ENCODE measurements at regions not wholly inside any gene's neighbourhood (a gene's known extent, or its start where the extent isn't known, plus 50 kb on each side); places are given as distances from the start of the nearest gene placed in this dataset.

DNA sequence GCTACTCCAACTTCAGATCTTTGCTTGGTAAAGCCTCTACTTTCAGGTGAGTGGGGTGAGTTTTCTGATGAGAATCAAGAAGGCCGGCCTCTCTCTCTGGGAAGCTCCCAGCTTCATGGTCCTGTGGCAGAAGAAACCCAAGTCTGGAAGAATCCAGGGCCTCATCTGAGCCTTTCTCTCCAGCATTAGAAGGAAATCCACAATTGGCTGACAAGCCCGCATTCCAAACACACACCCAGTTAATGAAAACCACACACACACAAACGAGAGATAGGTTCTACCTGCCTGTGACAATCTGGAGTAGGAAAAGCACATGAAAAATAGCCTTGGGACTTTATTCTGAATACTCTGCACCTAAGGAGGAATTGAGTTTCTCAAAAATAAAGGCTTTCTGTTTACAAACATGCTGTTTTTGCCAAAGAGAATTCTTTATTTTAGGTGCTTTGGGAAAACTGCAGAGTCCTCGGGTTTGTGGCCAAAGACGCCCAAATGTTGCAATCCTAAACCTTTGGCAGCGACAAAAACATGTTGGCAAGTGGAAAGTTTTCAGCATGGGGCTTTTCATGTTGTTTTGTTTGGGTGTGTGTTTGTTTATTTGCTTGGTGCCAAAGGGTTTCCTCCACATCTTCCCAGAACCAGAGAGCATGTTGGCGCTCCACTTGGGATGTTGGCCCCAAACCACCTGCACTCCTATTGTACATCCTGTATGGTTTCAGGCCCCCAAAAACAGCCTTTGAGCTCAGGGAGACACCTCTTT, 216.2 kb downstream of the SETD4 start:
- H3K27ac ChIP-seq: no peak overlapping the region
- TF ChIP-seq, protein P1, sequence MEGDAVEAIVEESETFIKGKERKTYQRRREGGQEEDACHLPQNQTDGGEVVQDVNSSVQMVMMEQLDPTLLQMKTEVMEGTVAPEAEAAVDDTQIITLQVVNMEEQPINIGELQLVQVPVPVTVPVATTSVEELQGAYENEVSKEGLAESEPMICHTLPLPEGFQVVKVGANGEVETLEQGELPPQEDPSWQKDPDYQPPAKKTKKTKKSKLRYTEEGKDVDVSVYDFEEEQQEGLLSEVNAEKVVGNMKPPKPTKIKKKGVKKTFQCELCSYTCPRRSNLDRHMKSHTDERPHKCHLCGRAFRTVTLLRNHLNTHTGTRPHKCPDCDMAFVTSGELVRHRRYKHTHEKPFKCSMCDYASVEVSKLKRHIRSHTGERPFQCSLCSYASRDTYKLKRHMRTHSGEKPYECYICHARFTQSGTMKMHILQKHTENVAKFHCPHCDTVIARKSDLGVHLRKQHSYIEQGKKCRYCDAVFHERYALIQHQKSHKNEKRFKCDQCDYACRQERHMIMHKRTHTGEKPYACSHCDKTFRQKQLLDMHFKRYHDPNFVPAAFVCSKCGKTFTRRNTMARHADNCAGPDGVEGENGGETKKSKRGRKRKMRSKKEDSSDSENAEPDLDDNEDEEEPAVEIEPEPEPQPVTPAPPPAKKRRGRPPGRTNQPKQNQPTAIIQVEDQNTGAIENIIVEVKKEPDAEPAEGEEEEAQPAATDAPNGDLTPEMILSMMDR (IDR thresholded peaks at IDR 0.05): no peak
- ATAC-seq (no peak), DNase-seq (no peak)
- no peaks in the 10 kb centered on the region for H3K36me3 ChIP-seq
- H3K27me3 ChIP-seq: no peaks in the 10 kb centered on the region
- intact Hi-C loops (cut with DNase I): no loop called here
- H3K9me3 ChIP-seq: no peaks in the 10 kb centered on the region
- H3K4me3 ChIP-seq: no peak overlapping the region
- H3K4me1 ChIP-seq: no peaks in the 10 kb centered on the region

DNA sequence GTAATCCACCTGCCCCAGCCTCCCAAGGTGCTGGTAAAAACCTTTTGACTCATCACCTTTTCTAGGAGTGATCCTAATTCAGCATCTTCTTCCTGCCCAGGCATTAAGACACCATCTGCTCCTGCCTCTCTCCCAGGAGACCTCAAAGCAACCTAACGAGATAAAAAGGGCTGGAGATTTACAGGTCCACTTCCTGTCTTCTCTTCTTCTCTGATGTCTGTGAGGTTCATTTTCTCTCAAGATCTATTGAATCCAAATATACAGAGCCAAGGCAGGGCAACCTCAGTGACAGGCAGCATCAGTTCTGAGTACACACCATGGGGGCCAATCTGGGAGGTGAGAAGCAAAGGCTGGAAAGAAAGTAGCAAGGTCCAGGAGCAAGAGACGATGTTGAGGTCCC, 219.4 kb downstream of the SETD4 start:
- no peak for DNase-seq
- Histone ChIP-seq H3K4me3 (no peak overlapping the region), H3K9me3 (no peaks in the 10 kb centered on the region), H3K36me3 (no peaks in the 10 kb centered on the region), H3K27me3 (no peaks in the 10 kb centered on the region), H3K4me1 (no peaks in the 10 kb centered on the region), H3K27ac (no peak overlapping the region)
- TF ChIP-seq, protein P1 (IDR thresholded peaks at IDR 0.05): no peak
- ATAC-seq: no peak
- intact Hi-C loops (cut with DNase I): no loop called here

GRCh38 chr21:35840197-35840799, 220.0 kb downstream of the SETD4 start:
- DNase-seq (no peak), ATAC-seq (peak; percentile 80)
- Histone ChIP-seq H3K27ac (no peak overlapping the region), H3K4me1 (no peaks in the 10 kb centered on the region), H3K4me3 (no peak overlapping the region), H3K9me3 (no peaks in the 10 kb centered on the region), H3K36me3 (no peaks in the 10 kb centered on the region), H3K27me3 (no peaks in the 10 kb centered on the region)
- TF ChIP-seq, protein P1 (IDR thresholded peaks at IDR 0.05): peak; percentile 83
- intact Hi-C loops (cut with DNase I): no loop called here

GRCh38 chr21:35838987-35839763, 221.2 kb downstream of the SETD4 start:
- no peaks in the 10 kb centered on the region for H3K27me3 ChIP-seq
- no peak overlapping the region for H3K27ac ChIP-seq
- H3K36me3 ChIP-seq: no peaks in the 10 kb centered on the region
- DNase-seq: no peak
- no peaks in the 10 kb centered on the region for H3K4me1 ChIP-seq
- intact Hi-C loops (cut with DNase I): no loop called here
- ATAC-seq: no peak
- TF ChIP-seq, protein P1 (IDR thresholded peaks at IDR 0.05): no peak
- no peaks in the 10 kb centered on the region for H3K9me3 ChIP-seq
- H3K4me3 ChIP-seq: no peak overlapping the region

- TF ChIP-seq, protein P1 (IDR thresholded peaks at IDR 0.05): no peak
- Histone ChIP-seq H3K27me3 (no peaks in the 10 kb centered on the region), H3K4me1 (no peaks in the 10 kb centered on the region), H3K9me3 (no peaks in the 10 kb centered on the region), H3K36me3 (no peaks in the 10 kb centered on the region), H3K4me3 (no peak overlapping the region), H3K27ac (no peak overlapping the region)
- ATAC-seq (no peak), DNase-seq (no peak)
- intact Hi-C loops (cut with DNase I): no loop called here
Observed at GRCh38 chr21:35838350-35838749, 222.0 kb downstream of the SETD4 start.

All from upper lobe of right lung (tissue), 1 donor.